K562 (cell line): ENCODE measurements at regions not wholly inside any gene's neighbourhood (a gene's known extent, or its start where the extent isn't known, plus 50 kb on each side); places are given as distances from the start of the nearest gene placed in this dataset.

ENCODE experiments used
- ATAC-seq: fragments of 200-7000 bp; cut with Tn5 transposase; 3 replicates; pipeline ENCODE4 v1.9.1; 2020; ENCODE audit warnings: moderate library complexity
- BruUV-seq: library from RNA; stranded (reverse); fragments of 400-500 nt; replicated peaks from 2 replicates; lab custom pipeline; 2021; lab: Mats Ljungman, UMichigan
- CTCF ChIA-PET: fragments of 300-600 bp; formaldehyde crosslinking; extraction: SDS; loops from one replicate; lab custom pipeline; 2021; ENCODE audit warnings: low intra/inter-chr PET ratio; lab: Yijun Ruan, JAX
- POLR2A ChIA-PET: fragments of 300-600, 350-650 bp; sonication (Branson Sonifier 250); formaldehyde crosslinking; extraction: SDS; loops from one replicate; lab custom pipeline; 2021; ENCODE audit warnings: antibody characterized with exemption, inconsistent platforms; lab: Yijun Ruan, JAX
- DNase-seq, 4 experiments: peaks; one replicate each; pipeline versions ENCODE4 v3.0.0 to v3.0.0-alpha.2; 2011 to 2018; ENCODE audit warnings: low spot score in 3 of 4, mixed read lengths in 3 of 4; ENCODE audit errors: extremely low read depth in 1 of 4
- FAIRE-seq: peaks from 2 replicates; lab custom pipeline; 2011; peaks lifted over from hg19 to GRCh38; lab: Jason Lieb, UNC
- H2AFZ ChIP-seq: 2 replicates; pipeline ENCODE4 v1.6.0; 2011; ENCODE audit warnings: low read depth, low read length, control low read depth, inconsistent platforms
- H3K27ac ChIP-seq: fragments of 200-600 bp; 3 replicates; pipeline ENCODE4 v1.8.0; 2011; ENCODE audit warnings: low read depth, mild to moderate bottlenecking, control low read depth, inconsistent platforms, low read length, moderate library complexity, mixed read lengths; ENCODE audit errors: extremely low read depth
- H3K27me3 ChIP-seq, 2 experiments: fragments of 300-600 bp in 1 of 2; 2 replicates in 1 of 2; 3 replicates in 1 of 2; pipeline versions ENCODE4 v1.6.0 to v1.8.0; 2011; ENCODE audit warnings: inconsistent platforms in 2 of 2, low read length in 2 of 2, mild to moderate bottlenecking in 1 of 2, mixed read lengths in 1 of 2, moderate library complexity in 1 of 2; ENCODE audit not compliant: control insufficient read depth in 2 of 2, insufficient read depth in 2 of 2
- H3K36me3 ChIP-seq: fragments of 300-600 bp; 3 replicates; pipeline ENCODE4 v1.8.0; 2011; ENCODE audit warnings: mild to moderate bottlenecking, low read length, inconsistent platforms; ENCODE audit not compliant: control insufficient read depth, insufficient read depth
- H3K4me1 ChIP-seq, 2 experiments: fragments of 200-600 bp in 1 of 2; replicated peaks in 1 of 2; 2 replicates in 1 of 2; 3 replicates in 1 of 2; pipeline versions ENCODE4 v1.5.1 to v1.8.0; 2011; ENCODE audit warnings: inconsistent platforms in 2 of 2, low read length in 2 of 2, mild to moderate bottlenecking in 1 of 2, mixed read lengths in 1 of 2, moderate library complexity in 1 of 2; ENCODE audit not compliant: control insufficient read depth in 2 of 2, insufficient read depth in 2 of 2
- H3K4me2 ChIP-seq: 2 replicates; pipeline ENCODE4 v1.6.1; 2011; ENCODE audit warnings: low read length, control low read depth, inconsistent platforms, mixed read lengths; ENCODE audit not compliant: insufficient read depth
- H3K4me3 ChIP-seq: fragments of 200-600 bp; sonication (generic), shearing (Covaris generic); 2 replicates; pipeline ENCODE4 v1.5.1; 2016; ENCODE audit warnings: control low read depth, inconsistent platforms
- H3K79me2 ChIP-seq: fragments of 200-600 bp; 3 replicates; pipeline ENCODE4 v1.8.0; 2011; ENCODE audit warnings: low read length, inconsistent platforms; ENCODE audit not compliant: control insufficient read depth, insufficient read depth
- H3K9ac ChIP-seq, 2 experiments: 2 replicates each; pipeline versions ENCODE4 v1.6.0 to v1.6.1; 2011; ENCODE audit warnings: low read depth in 2 of 2, low read length in 2 of 2, control low read depth in 1 of 2, inconsistent platforms in 1 of 2, mild to moderate bottlenecking in 1 of 2, mixed read lengths in 1 of 2; ENCODE audit not compliant: insufficient read depth in 1 of 2
- H3K9me1 ChIP-seq: one replicate; pipeline ENCODE4 v1.6.0; 2011; ENCODE audit warnings: inconsistent platforms, mild to moderate bottlenecking, low read length, moderate library complexity; ENCODE audit not compliant: control insufficient read depth, insufficient read depth
- H3K9me3 ChIP-seq: replicated peaks from 2 replicates; pipeline ENCODE4 v1.5.1; 2011; ENCODE audit warnings: low read depth, low read length, inconsistent platforms; ENCODE audit not compliant: control insufficient read depth, insufficient read depth
- H4K20me1 ChIP-seq: replicated peaks from 2 replicates; pipeline ENCODE4 v1.6.1; 2011; ENCODE audit warnings: low read length, inconsistent platforms, mixed read lengths; ENCODE audit not compliant: control insufficient read depth, insufficient read depth
- NFE2 ChIP-seq: IDR thresholded peaks from 2 replicates; pipeline ENCODE4 v1.6.1; 2014; ENCODE audit warnings: antibody characterized with exemption, low read depth
- NKRF ChIP-seq: fragments of 450-650 bp; IDR thresholded peaks from 2 replicates; pipeline ENCODE4 v1.6.1; 2016; ENCODE audit warnings: borderline replicate concordance
- NR1H2 ChIP-seq: sonication (generic); formaldehyde crosslinking; IDR thresholded peaks from 2 replicates; pipeline ENCODE4 v1.4.0; 2020; ENCODE audit warnings: mild to moderate bottlenecking, missing genetic modification reagents
- POLR3A ChIP-seq: IDR thresholded peaks from 2 replicates; pipeline ENCODE4 v1.6.1; 2011; ENCODE audit warnings: borderline replicate concordance, mild to moderate bottlenecking, moderate library complexity; ENCODE audit not compliant: insufficient read length, insufficient read depth; ENCODE audit errors: extremely low read depth
- PREB ChIP-seq: sonication (generic); formaldehyde crosslinking; IDR thresholded peaks from 2 replicates; pipeline ENCODE4 v1.8.1; 2023; ENCODE audit warnings: mild to moderate bottlenecking, missing genetic modification reagents
- RBM25 ChIP-seq: fragments of 200-400 bp; formaldehyde crosslinking; IDR thresholded peaks from 2 replicates; pipeline ENCODE4 v1.6.1; 2018; ENCODE audit warnings: low read length, low read depth, moderate library complexity; ENCODE audit not compliant: severe bottlenecking
- ZMIZ1 ChIP-seq, 2 experiments: fragments of 150-350 bp in 1 of 2; IDR thresholded peaks; 2 replicates each; pipeline ENCODE4 v1.6.1; 2012 to 2016; ENCODE audit warnings: low read depth in 2 of 2, low read length in 2 of 2, mild to moderate bottlenecking in 1 of 2, moderate library complexity in 1 of 2
- ZNF398 ChIP-seq: fragments of 250-450 bp; sonication (Bioruptor Pico); IDR thresholded peaks from 2 replicates; pipeline ENCODE4 v1.8.0; 2021; ENCODE audit warnings: moderate library complexity, mild to moderate bottlenecking, inconsistent platforms
- ZNF586 ChIP-seq: fragments of 450-650 bp; formaldehyde crosslinking; conservative IDR thresholded peaks from 2 replicates; pipeline ENCODE4 v1.4.0; 2020; ENCODE audit warnings: mild to moderate bottlenecking, moderate library complexity
- ZNF77 ChIP-seq: fragments of 250-450 bp; sonication (Bioruptor Pico); IDR thresholded peaks from 2 replicates; pipeline ENCODE4 v1.5.0; 2020
- WGBS: fragments of 100-300 bp; shearing (Covaris generic); methylation state at CpG from one replicate; pipeline ENCODE4 v1.1.6; 2016; ENCODE audit warnings: low coverage, mixed read lengths; ENCODE audit not compliant: insufficient coverage; ENCODE audit errors: missing lambda C conversion rate; 5-methylcytosine and 5-hydroxymethylcytosine counted together
- in situ Hi-C: fragments of 300-500 bp; cut with MboI; formaldehyde crosslinking; loops from 4 replicates; pipeline ENCODE4 v1.15.0; 2018; ENCODE audit warnings: inconsistent platforms, mixed read lengths
- intact Hi-C: fragments of 100-400 bp; cut with micrococcal nuclease; formaldehyde crosslinking; loops from 2 replicates; pipeline ENCODE4 v1.14.2; 2022

GRCh38 chr4:184550476-184550875, 76.1 kb upstream of the IRF2 start (continued):
- no peak for TF ChIP-seq PREB (CRISPR knock-in tag)
- TF ChIP-seq ZNF586 (CRISPR knock-in tag), result no peak
- TF ChIP-seq RBM25, result no peak

GRCh38 chr4:184548648-184549341, 74.4 kb upstream of the IRF2 start:
- WGBS, result 44% methylated on average over 20 of the region's 20 CpGs
- H3K36me3 ChIP-seq, result no peaks in the 10 kb centered on the region
- peak; percentile 88 for ATAC-seq
- H3K4me1 ChIP-seq, result peaks cover 0 to 7% of the 10 kb centered on the region in 2 experiments; a peak in 2 of 5 replicates
- no peaks in the 10 kb centered on the region for H3K9me1 ChIP-seq
- BruUV-seq, result no TSS peak
- H3K27ac ChIP-seq, result no peak overlapping the region
- ChIA-PET POLR2A (no interaction called here), CTCF (no interaction called here)
- no peaks in the 10 kb centered on the region for H4K20me1 ChIP-seq
- no peaks in the 10 kb centered on the region for H3K27me3 ChIP-seq
- FAIRE-seq, result peak; percentile 52
- H3K9ac ChIP-seq, result peak overlapping the region in 1 of 2 experiments; percentile 19; a peak in 1 of 4 replicates
- H3K79me2 ChIP-seq, result no peaks in the 10 kb centered on the region
- intact Hi-C loops, result no loop called here
- peak overlapping the region; percentile 72 for H2AFZ ChIP-seq
- in situ Hi-C loops, result no loop called here
- peak overlapping the region; percentile 46 for H3K4me2 ChIP-seq
- H3K4me3 ChIP-seq, result no peak overlapping the region
- no peaks in the 10 kb centered on the region for H3K9me3 ChIP-seq
- DNase-seq, result peak in 2 of 4 experiments; percentile 38 to 41
- no peak for TF ChIP-seq POLR3A
- TF ChIP-seq NR1H2, result no peak
- TF ChIP-seq ZMIZ1 (IDR thresholded peaks at IDR 0.05; ENCODE audit: low read depth in 2 of 2, low read length in 2 of 2), result no peak
- no peak for TF ChIP-seq ZNF77 (CRISPR knock-in tag)
- peak; percentile 52; the same call in 1 of the 2 replicates for TF ChIP-seq NFE2
- no peak for TF ChIP-seq NKRF
- TF ChIP-seq ZNF398, result no peak
- TF ChIP-seq, all 486 proteins: peak for 1
